ENCODE measurements at regions not wholly inside any gene's neighbourhood (a gene's known extent, or its start where the extent isn't known, plus 50 kb on each side); places are given as distances from the start of the nearest gene placed in this dataset.
"Not testable (repeated sequence)": the region's sequence is repeated elsewhere in the genome, so short reads cannot be mapped to it uniquely, and the experiment has no call there.

DNA sequence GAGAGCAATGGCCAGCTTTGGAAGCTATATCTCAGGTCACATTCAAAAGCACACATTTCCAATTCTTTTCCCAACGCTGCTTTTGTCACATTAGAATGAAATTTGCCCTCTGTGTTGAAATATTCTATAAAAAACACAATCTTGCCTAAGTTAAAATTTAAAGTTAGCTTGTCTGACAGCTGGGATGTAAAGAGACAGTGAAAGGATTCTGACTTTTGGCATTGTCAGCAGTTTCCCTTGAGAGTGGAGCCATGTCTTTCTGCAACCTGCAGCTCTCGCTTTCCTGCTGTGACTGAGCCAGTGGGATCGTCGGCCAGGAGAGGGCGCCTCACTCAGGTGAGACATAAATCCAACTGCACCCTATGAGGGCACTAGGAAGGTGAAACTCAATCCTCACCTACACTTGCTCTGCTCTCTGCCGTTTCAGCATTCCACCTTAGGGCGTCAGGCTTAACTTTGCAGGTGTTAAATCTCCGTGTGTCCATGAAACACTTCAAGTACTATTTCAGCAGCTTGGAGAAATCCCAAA lies 537.9 kb downstream of the TUBA3C start:
- H3K18ac ChIP-seq (ENCODE audit: insufficient read length, low read depth, low read length); H3K4me2 ChIP-seq (ENCODE audit: insufficient read depth, insufficient read length, low read length); H3K23me2 ChIP-seq (ENCODE audit: insufficient read length, low read depth, low read length, poor library complexity, severe bottlenecking); H2AFZ ChIP-seq (ENCODE audit: low read length); H3K4me3 Mint-ChIP-seq; H3K9me3 ChIP-seq (ENCODE audit: control insufficient read depth, low read depth, low read length); H3K36me3 Mint-ChIP-seq (ENCODE audit: insufficient read depth in 1 of 3, low read depth in 3 of 3); DNase-seq; H3K27me3 ChIP-seq (ENCODE audit: insufficient read depth, low read length); H3K79me2 ChIP-seq (ENCODE audit: insufficient read depth, low read length); H2BK20ac ChIP-seq (ENCODE audit: low read depth, low read length, poor library complexity, severe bottlenecking); H2BK12ac ChIP-seq (ENCODE audit: insufficient read length, low read depth, low read length); H3K56ac ChIP-seq (ENCODE audit: insufficient read length, low read depth, low read length); H2BK15ac ChIP-seq (ENCODE audit: low read depth, low read length); H4K5ac ChIP-seq (ENCODE audit: insufficient read length, low read depth, low read length); H2BK5ac ChIP-seq (ENCODE audit: insufficient read length, low read length); H2AK5ac ChIP-seq (ENCODE audit: insufficient read length, low read length); H3T11ph ChIP-seq (ENCODE audit: low read length); H2BK120ac ChIP-seq (ENCODE audit: low read depth, low read length, poor library complexity, severe bottlenecking); H3K27ac Mint-ChIP-seq; H3K4me1 ChIP-seq (ENCODE audit: insufficient read depth, low read length); H3K9ac ChIP-seq (ENCODE audit: extremely low read depth, insufficient read length, low read length); H3K14ac ChIP-seq (ENCODE audit: insufficient read depth, low read length); H3K27me3 Mint-ChIP-seq (ENCODE audit: low read depth); H3K79me1 ChIP-seq (ENCODE audit: insufficient read depth, low read depth, low read length, poor library complexity, severe bottlenecking); H4K20me1 ChIP-seq (ENCODE audit: control insufficient read depth, insufficient read depth, insufficient read length); H3K23ac ChIP-seq (ENCODE audit: insufficient read length, low read depth, low read length); H4K91ac ChIP-seq (ENCODE audit: insufficient read length, low read depth, low read length); H3K4me1 Mint-ChIP-seq; H3K27ac ChIP-seq (ENCODE audit: insufficient read length, low read depth, low read length); H3K4ac ChIP-seq (ENCODE audit: low read depth, low read length); H4K8ac ChIP-seq (replicated peaks; ENCODE audit: insufficient read length, low read depth, low read length): not testable (repeated sequence)
- peaks cover 50 to 58% of the 10 kb centered on the region in 2 experiments for H3K9me3 Mint-ChIP-seq
- no CpG with 5 or more reads among the region's 8 CpGs for WGBS (ENCODE audit: extremely low coverage, insufficient read length, low lambda C conversion rate)

DNA sequence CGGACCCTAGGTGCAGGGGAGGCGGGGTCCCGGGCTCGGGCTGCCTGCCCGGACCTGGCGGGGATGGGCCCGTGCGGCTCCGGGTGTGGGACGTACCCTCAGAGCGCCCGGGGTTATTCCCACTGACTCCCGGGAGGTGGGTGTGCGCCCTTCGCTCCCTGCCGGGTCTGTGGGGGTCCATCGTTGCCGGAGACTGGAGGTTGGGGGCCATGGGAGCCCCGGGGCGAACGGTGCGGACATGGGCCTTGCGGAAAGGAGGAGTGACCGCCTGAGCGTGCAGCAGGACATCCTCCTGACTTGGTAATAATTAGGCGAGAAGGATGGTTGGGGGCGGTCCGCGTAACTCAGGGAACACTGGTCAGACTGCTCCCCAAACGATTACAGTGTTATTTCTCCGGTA lies 552.7 kb downstream of the TUBA3C start:
- peaks cover 49 to 51% of the 10 kb centered on the region in 2 experiments for H3K9me3 Mint-ChIP-seq
- not testable (repeated sequence) for H2BK20ac ChIP-seq (ENCODE audit: low read depth, low read length, poor library complexity, severe bottlenecking); H3K4me3 Mint-ChIP-seq; H3K9ac ChIP-seq (ENCODE audit: extremely low read depth, insufficient read length, low read length); H3K27ac Mint-ChIP-seq; H4K5ac ChIP-seq (ENCODE audit: insufficient read length, low read depth, low read length); H3K18ac ChIP-seq (ENCODE audit: insufficient read length, low read depth, low read length); H2BK5ac ChIP-seq (ENCODE audit: insufficient read length, low read length); H3K56ac ChIP-seq (ENCODE audit: insufficient read length, low read depth, low read length); H3K4me1 ChIP-seq (ENCODE audit: insufficient read depth, low read length); H3K79me1 ChIP-seq (ENCODE audit: insufficient read depth, low read depth, low read length, poor library complexity, severe bottlenecking); H3K79me2 ChIP-seq (ENCODE audit: insufficient read depth, low read length); H2BK12ac ChIP-seq (ENCODE audit: insufficient read length, low read depth, low read length); H3T11ph ChIP-seq (ENCODE audit: low read length); H4K20me1 ChIP-seq (ENCODE audit: control insufficient read depth, insufficient read depth, insufficient read length); H3K27me3 ChIP-seq (ENCODE audit: insufficient read depth, low read length); H3K27ac ChIP-seq (ENCODE audit: insufficient read length, low read depth, low read length); H3K27me3 Mint-ChIP-seq (ENCODE audit: low read depth); H4K8ac ChIP-seq (replicated peaks; ENCODE audit: insufficient read length, low read depth, low read length); H3K4me2 ChIP-seq (ENCODE audit: insufficient read depth, insufficient read length, low read length); H3K23me2 ChIP-seq (ENCODE audit: insufficient read length, low read depth, low read length, poor library complexity, severe bottlenecking); H2BK120ac ChIP-seq (ENCODE audit: low read depth, low read length, poor library complexity, severe bottlenecking); H3K14ac ChIP-seq (ENCODE audit: insufficient read depth, low read length); H2AFZ ChIP-seq (ENCODE audit: low read length); H3K4me1 Mint-ChIP-seq; DNase-seq; H3K4ac ChIP-seq (ENCODE audit: low read depth, low read length); H2BK15ac ChIP-seq (ENCODE audit: low read depth, low read length); H3K23ac ChIP-seq (ENCODE audit: insufficient read length, low read depth, low read length); H2AK5ac ChIP-seq (ENCODE audit: insufficient read length, low read length); H4K91ac ChIP-seq (ENCODE audit: insufficient read length, low read depth, low read length)
- no CpG with 5 or more reads among the region's 31 CpGs for WGBS (ENCODE audit: extremely low coverage, insufficient read length, low lambda C conversion rate)
- peaks cover 30% of the 10 kb centered on the region for H3K9me3 ChIP-seq (ENCODE audit: control insufficient read depth, low read depth, low read length)
- peaks cover 0 to 13% (median 5%) of the 10 kb centered on the region in 3 experiments; a peak in 5 of 7 replicates for H3K36me3 Mint-ChIP-seq (ENCODE audit: insufficient read depth in 1 of 3, low read depth in 3 of 3)
